AML-193 (cell line): ENCODE measurements at regions not wholly inside any gene's neighbourhood (a gene's known extent, or its start where the extent isn't known, plus 50 kb on each side); places are given as distances from the start of the nearest gene placed in this dataset.
"Not testable (repeated sequence)": the region's sequence is repeated elsewhere in the genome, so short reads cannot be mapped to it uniquely, and the experiment has no call there.

ENCODE experiments used
- DNase-seq, 2 experiments: peaks; one replicate each; lab custom pipeline; 2025; lab: John Stamatoyannopoulos, UW

DNA sequence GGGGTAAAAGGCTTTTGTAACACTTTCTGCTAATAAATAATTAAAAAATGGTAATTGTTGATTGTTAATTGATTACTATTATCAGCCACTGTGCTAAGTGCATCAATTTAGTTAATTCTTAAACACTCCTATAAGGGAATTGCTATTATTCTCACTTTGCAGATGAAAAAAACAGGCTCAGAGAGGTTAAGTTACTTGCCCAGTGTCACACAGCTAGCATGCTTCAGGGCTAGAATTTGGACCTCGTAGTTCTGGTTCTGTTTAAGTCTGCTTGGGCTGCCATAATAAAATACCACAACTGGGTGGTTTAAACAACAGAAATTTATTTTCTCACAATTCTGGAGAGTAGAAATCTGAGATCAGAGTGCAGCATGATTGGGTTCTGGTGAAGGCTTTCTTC lies 164.8 kb upstream of the TBX18 start:
- DNase-seq = no peak

DNA sequence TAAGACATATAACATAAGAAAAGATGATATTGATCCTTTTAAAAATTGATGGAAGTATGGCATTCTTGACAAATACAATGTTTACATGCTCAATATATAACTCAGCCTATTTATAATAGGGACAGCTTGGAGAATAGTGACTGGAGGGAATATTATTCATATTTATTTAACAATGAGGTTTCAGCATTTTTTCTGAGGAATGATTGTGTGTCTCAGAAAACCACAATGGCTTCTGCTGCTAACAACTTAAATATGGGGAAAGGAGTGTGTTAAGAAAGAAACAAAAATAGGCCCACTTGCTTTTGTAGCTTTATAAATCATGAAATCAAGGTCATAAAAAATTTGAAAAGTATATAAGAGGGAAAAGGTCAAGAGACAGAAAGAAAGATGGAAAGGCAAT lies 163.2 kb upstream of the TBX18 start:
- DNase-seq = no peak

GRCh38 chr6:84926189-84927155 lies 162.1 kb upstream of the TBX18 start:
- DNase-seq = no peak

- no peak for DNase-seq
Observed at GRCh38 chr6:84921891-84922290, 157.5 kb upstream of the TBX18 start.

DNA sequence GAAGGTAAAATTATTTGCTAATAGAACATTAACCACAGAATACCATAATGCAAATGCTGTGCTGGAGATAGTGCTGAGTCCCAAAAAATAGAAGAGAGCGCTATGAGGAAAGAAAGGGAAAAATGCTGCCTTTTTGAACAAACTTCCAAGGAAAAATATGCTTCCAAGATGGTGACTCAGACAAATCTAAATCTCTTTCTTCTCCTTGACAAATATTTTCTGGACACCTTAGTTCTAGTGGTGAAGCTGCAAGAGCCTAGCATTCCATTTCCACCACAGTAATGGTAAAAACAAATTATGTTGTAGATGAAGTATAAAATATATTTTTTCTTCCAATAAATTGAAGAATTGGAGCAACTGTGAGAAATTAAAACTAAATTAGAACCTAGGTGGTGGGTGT lies 155.6 kb upstream of the TBX18 start:
- no peak for DNase-seq

- DNase-seq = no peak
Observed at GRCh38 chr6:84916704-84917103, 152.3 kb upstream of the TBX18 start.

DNA sequence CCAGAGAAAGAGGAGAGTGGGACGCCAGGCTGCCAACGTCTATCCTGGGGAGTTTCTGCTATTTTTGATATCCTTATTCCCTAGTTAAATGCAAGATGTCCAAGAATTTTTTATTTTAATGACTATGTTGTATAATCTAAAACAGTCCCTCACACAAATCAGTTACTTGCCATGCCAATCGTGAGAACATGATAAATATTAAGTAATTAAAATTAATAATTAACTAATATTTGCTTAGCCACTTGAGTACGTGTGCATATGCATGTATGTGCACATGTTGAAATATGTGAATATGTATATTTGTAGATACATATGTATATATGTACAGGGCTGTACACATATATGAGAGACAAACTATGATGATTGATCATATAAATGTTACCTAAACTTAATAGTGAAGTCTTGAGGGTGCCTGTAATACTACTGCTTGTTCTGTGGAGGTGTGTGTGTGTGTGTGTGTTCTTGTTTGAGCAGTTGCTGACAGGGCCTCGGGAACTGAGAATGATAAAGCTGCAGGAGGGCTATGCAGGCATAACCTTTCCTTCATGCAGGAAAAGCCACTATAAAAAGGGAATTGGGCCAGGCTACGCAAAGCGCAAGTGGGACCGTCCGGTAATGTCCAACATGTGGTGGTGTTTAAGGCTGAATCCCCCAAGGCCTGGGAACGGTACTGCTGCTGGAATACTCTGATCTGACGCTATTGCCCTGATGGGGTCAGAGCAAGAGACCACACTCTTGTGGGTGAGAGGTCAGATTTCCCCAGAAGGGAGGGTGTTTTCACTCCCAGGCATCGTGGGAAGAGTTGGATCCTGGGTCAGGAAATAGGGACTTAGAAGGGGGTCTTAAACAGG lies 148.3 kb upstream of the TBX18 start:
- no peak for DNase-seq

- no peak for DNase-seq
Observed at GRCh38 chr6:84910906-84911607, 146.7 kb upstream of the TBX18 start.

- DNase-seq = no peak
Observed at GRCh38 chr6:84908304-84908904, 144.0 kb upstream of the TBX18 start.

DNA sequence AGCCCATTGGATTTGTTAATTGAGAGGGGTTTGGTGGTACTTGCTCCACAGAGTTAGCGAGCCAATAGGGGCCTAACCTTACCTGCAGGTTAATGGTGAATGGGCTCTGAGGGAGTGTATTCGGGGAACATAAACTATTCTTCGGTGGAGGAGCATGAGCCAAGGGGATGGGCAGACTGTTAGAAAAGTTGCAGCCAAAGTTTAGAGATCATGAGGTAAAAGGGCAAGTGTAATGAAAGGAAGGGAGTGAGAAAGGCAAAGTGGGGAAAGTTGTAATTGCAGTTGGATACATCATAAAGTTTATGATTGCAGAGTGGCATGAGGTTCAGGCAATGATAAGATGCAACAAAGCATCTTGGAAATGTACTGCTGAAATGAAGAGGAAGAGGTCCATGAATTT lies 142.1 kb upstream of the TBX18 start:
- no peak for DNase-seq

DNA sequence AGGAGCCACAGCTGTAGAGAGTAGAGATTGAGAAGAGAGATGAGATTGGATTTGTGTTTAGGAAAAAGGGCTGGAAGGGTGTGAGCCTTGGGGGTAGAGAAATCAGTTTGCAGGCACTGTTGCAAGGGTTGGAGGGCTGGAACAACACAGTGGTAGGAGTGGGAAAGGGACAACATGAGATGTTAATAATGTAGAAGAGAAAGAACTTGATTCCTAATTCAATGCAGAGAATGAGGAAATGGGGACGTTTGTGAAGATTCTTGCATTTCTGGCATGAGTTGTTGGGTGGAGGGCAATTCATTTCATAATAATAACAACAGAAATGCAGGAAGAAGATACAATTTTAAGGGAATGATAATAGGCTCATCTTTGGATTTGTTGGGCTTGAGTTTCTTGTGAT lies 141.4 kb upstream of the TBX18 start:
- no peak for DNase-seq

- DNase-seq = no peak
Observed at GRCh38 chr6:84902354-84902928, 138.0 kb upstream of the TBX18 start.

- DNase-seq = no peak
Observed at GRCh38 chr6:84897988-84898594, 133.7 kb upstream of the TBX18 start.

DNA sequence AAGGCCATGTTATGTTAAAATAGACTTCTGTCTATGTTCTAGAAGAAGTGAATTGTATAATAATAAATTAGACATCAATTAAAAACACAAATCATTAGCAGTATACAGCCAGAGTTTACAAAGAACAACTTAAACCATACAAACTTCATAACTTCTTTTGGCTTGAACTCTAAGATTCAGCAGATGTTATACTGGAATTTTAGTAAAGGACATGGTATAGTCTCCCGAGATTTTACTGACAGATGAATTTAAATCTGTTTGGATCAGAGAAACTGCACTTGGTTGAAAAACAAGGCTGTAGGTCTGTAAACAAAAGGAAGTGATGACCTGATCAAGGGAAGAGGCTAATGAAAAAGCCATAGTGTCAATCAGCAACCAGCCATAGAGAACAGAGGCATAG lies 132.6 kb upstream of the TBX18 start:
- no peak for DNase-seq

- DNase-seq = no peak
Observed at GRCh38 chr6:84892671-84893070, 128.3 kb upstream of the TBX18 start.

- no peak for DNase-seq
Observed at GRCh38 chr6:84882768-84883766, 118.7 kb upstream of the TBX18 start.

- DNase-seq = not testable (repeated sequence)
Observed at GRCh38 chr6:84879385-84879784, 115.0 kb upstream of the TBX18 start.

DNA sequence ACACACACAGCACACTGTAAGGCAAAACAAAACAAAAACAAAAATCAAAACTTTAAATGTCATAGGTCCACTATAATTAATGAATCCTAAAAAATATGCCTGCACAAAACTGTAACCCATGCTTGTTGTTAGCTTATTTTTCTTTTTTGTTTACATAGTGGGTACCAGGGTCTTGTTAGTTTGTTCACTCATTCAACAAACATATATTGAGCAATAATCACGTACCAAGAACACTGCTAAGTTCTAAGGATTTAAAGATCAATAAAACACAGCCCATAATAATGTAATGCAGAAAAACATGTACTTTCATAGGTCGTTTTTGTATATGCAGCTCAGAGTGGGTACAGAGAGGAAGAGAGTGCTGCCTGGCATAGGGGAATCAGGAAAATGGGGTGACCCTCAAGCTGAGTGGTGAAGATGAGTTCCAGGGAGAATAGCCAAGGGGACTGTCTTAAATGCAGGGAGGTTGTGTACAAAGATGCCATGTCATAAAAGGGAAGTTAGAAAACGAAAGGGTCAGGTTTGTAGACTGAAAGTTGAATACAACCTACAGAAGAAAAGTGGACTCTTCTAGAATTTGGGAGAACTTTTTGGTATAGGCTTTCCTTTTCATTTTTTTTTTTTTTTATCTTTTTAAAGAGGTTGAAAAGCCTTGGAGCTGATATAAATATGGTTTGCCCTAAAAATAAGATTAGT lies 113.3 kb upstream of the TBX18 start:
- DNase-seq = no peak
